HCT116 (cell line): ENCODE measurements at regions not wholly inside any gene's neighbourhood (a gene's known extent, or its start where the extent isn't known, plus 50 kb on each side); places are given as distances from the start of the nearest gene placed in this dataset.
A peak's percentile ranks its signal among the peaks of the same experiment; 100 is the strongest.

Experiments
- ATAC-seq: fragments of 200-7000 bp; cut with Tn5 transposase; 2 replicates; pipeline ENCODE4 v1.9.1; 2020; ENCODE audit warnings: mild to moderate bottlenecking, moderate library complexity
- BruUV-seq: library from RNA; stranded (reverse); fragments of 400-500 nt; replicated peaks from 2 replicates; lab custom pipeline; 2021; lab: Mats Ljungman, UMichigan
- CTCF ChIA-PET: fragments of 300-600 bp; sonication (Branson Sonifier 250); formaldehyde crosslinking; loops from one replicate; lab custom pipeline; 2021; ENCODE audit warnings: antibody characterized with exemption; lab: Charles Lee
- POLR2A ChIA-PET: fragments of 300-600, 350-600 bp; sonication (Branson Sonifier 250); formaldehyde crosslinking; loops from one replicate; lab custom pipeline; 2021; ENCODE audit warnings: antibody characterized with exemption; lab: Charles Lee
- RAD21 ChIA-PET, 2 experiments: fragments of 300-600 bp; sonication (Branson Sonifier 250); formaldehyde crosslinking; loops; one replicate each; lab custom pipeline; 2023; ENCODE audit warnings: low total read pairs in 2 of 2; ENCODE audit not compliant: uncharacterized antibody in 2 of 2, unreplicated experiment in 2 of 2, low non-redundant PET in 1 of 2; lab: Charles Lee
- DNase-seq: peaks from one replicate; pipeline ENCODE4 v3.0.0-alpha.2; 2010; ENCODE audit warnings: low read depth, low spot score
- H2AFZ ChIP-seq: fragments of 200-600 bp; shearing (Covaris generic), sonication (generic); 2 replicates; pipeline ENCODE4 v1.6.1; 2017; ENCODE audit warnings: low read depth, mixed run types, mixed read lengths, antibody characterized with exemption, low read length; ENCODE audit not compliant: poor library complexity, severe bottlenecking
- H3K27ac ChIP-seq: 2 replicates; pipeline ENCODE4 v1.5.1; 2012; ENCODE audit warnings: low read depth, low read length
- H3K27me3 ChIP-seq: fragments of 200-600 bp; sonication (generic); 2 replicates; pipeline ENCODE4 v1.6.1; 2016; ENCODE audit warnings: mixed run types, low read length, mixed read lengths; ENCODE audit not compliant: insufficient read depth
- H3K36me3 ChIP-seq, 2 experiments: fragments of 200-500 bp in 1 of 2; fragments of 200-600 bp in 1 of 2; sonication (Bioruptor generic) in 1 of 2; sonication (generic) in 1 of 2; 2 replicates each; pipeline versions ENCODE4 v1.5.1 to v1.6.1; 2014 to 2016; ENCODE audit warnings: low read length in 2 of 2, inconsistent platforms in 1 of 2, mixed read lengths in 1 of 2, mixed run types in 1 of 2; ENCODE audit not compliant: insufficient read depth in 2 of 2, control insufficient read depth in 1 of 2
- H3K4me1 ChIP-seq, 2 experiments: fragments of 200-600 bp in 1 of 2; sonication (generic) in 1 of 2; 2 replicates each; pipeline versions ENCODE4 v1.5.1 to v1.6.1; 2012 to 2017; ENCODE audit warnings: low read length in 2 of 2, inconsistent platforms in 1 of 2, mild to moderate bottlenecking in 1 of 2, mixed read lengths in 1 of 2, mixed run types in 1 of 2, moderate library complexity in 1 of 2; ENCODE audit not compliant: insufficient read depth in 2 of 2, control insufficient read depth in 1 of 2
- H3K4me2 ChIP-seq: fragments of 200-600 bp; sonication (generic); 2 replicates; pipeline ENCODE4 v1.6.1; 2017; ENCODE audit warnings: mixed run types, low read length, mixed read lengths
- H3K4me3 ChIP-seq, 2 experiments: fragments of 200-600 bp in 1 of 2; sonication (generic) in 1 of 2; replicated peaks in 1 of 2; 2 replicates each; pipeline ENCODE4 v1.5.1; 2011 to 2016; ENCODE audit warnings: low read length in 2 of 2, control low read depth in 1 of 2, low read depth in 1 of 2, mild to moderate bottlenecking in 1 of 2, mixed read lengths in 1 of 2, mixed run types in 1 of 2
- H3K79me2 ChIP-seq: fragments of 200-600 bp; sonication (generic); 2 replicates; pipeline ENCODE4 v1.6.1; 2017; ENCODE audit warnings: mild to moderate bottlenecking, mixed run types, low read length, moderate library complexity, mixed read lengths; ENCODE audit not compliant: insufficient read depth
- H3K9ac ChIP-seq: fragments of 200-600 bp; sonication (generic); 2 replicates; pipeline ENCODE4 v1.6.1; 2016; ENCODE audit warnings: low read length, mixed read lengths
- H3K9me2 ChIP-seq: fragments of 200-600 bp; sonication (generic), shearing (Covaris generic); 2 replicates; pipeline ENCODE4 v1.6.1; 2017; ENCODE audit warnings: mixed run types, mild to moderate bottlenecking, moderate library complexity; ENCODE audit not compliant: insufficient read depth
- H3K9me3 ChIP-seq, 2 experiments: fragments of 200-500 bp in 1 of 2; fragments of 200-600 bp in 1 of 2; sonication (Bioruptor generic) in 1 of 2; sonication (generic) in 1 of 2; 2 replicates each; pipeline ENCODE4 v1.6.1; 2014 to 2017; ENCODE audit warnings: low read length in 2 of 2, mixed read lengths in 2 of 2, inconsistent platforms in 1 of 2, low read depth in 1 of 2, mild to moderate bottlenecking in 1 of 2, mixed run types in 1 of 2, moderate library complexity in 1 of 2; ENCODE audit not compliant: control insufficient read depth in 1 of 2, insufficient read depth in 1 of 2
- H4K20me1 ChIP-seq: fragments of 200-600 bp; sonication (generic), shearing (Covaris generic); 2 replicates; pipeline ENCODE4 v1.6.1; 2017; ENCODE audit warnings: mixed run types, mild to moderate bottlenecking, moderate library complexity; ENCODE audit not compliant: insufficient read depth
- CBX3 ChIP-seq: IDR thresholded peaks from 2 replicates; pipeline ENCODE4 v1.6.1; 2012; ENCODE audit warnings: low read depth
- CEBPB ChIP-seq: IDR thresholded peaks from 2 replicates; pipeline ENCODE4 v1.6.1; 2012; ENCODE audit warnings: low read depth
- ELF1 ChIP-seq: IDR thresholded peaks from 2 replicates; pipeline ENCODE4 v1.6.1; 2012; ENCODE audit warnings: low read depth, borderline replicate concordance
- FOSL1 ChIP-seq: IDR thresholded peaks from 2 replicates; pipeline ENCODE4 v1.6.1; 2012; ENCODE audit warnings: low read depth
- RAD21 ChIP-seq: IDR thresholded peaks from 2 replicates; pipeline ENCODE4 v1.6.1; 2012; ENCODE audit warnings: low read depth, mild to moderate bottlenecking
- REST ChIP-seq: IDR thresholded peaks from 2 replicates; pipeline ENCODE4 v1.6.1; 2012; ENCODE audit warnings: low read depth
- SIN3A ChIP-seq: IDR thresholded peaks from 2 replicates; pipeline ENCODE4 v1.6.1; 2012; ENCODE audit warnings: low read depth
- SP1 ChIP-seq: IDR thresholded peaks from 2 replicates; pipeline ENCODE4 v1.6.1; 2012; ENCODE audit warnings: low read depth
- SRF ChIP-seq: IDR thresholded peaks from 2 replicates; pipeline ENCODE4 v1.6.1; 2012; ENCODE audit warnings: low read depth
- TCF7L2 ChIP-seq: IDR thresholded peaks from 2 replicates; pipeline ENCODE4 v1.7.0; 2011; ENCODE audit warnings: borderline replicate concordance, inconsistent platforms; ENCODE audit not compliant: insufficient read depth, insufficient read length; ENCODE audit errors: extremely low read depth
- ZBTB33 ChIP-seq: IDR thresholded peaks from 2 replicates; pipeline ENCODE4 v1.6.1; 2011; ENCODE audit warnings: mild to moderate bottlenecking, low read length, moderate library complexity; ENCODE audit not compliant: insufficient replicate concordance; ENCODE audit errors: extremely low read depth
- intact Hi-C: fragments of 100-400 bp; cut with micrococcal nuclease; formaldehyde crosslinking; loops from 2 replicates; pipeline ENCODE4 v1.10.0; 2022
- TF ChIP-seq, protein P1 (sequence below): IDR thresholded peaks from 2 replicates; pipeline ENCODE4 v1.6.1; 2012
- TF ChIP-seq, protein P2 (sequence below), 3 experiments: fragments of 200-600 bp in 1 of 3; sonication (generic) in 1 of 3; IDR thresholded peaks in 2 of 3; conservative IDR thresholded peaks in 1 of 3; 2 replicates each; pipeline ENCODE4 v1.5.1; 2012 to 2017; ENCODE audit warnings: low read depth in 2 of 3, low read length in 2 of 3, antibody characterized with exemption in 1 of 3, borderline replicate concordance in 1 of 3, control low read depth in 1 of 3, mild to moderate bottlenecking in 1 of 3, mixed read lengths in 1 of 3, mixed run types in 1 of 3, moderate library complexity in 1 of 3; ENCODE audit not compliant: insufficient read depth in 1 of 3
- TF ChIP-seq, protein P3 (sequence below): IDR thresholded peaks from 2 replicates; pipeline ENCODE4 v1.6.1; 2012

GRCh38 chr3:178440043-178440442, 96.2 kb upstream of the KCNMB2 start (continued):
- TF ChIP-seq ZBTB33 = no peak
- no peak for TF ChIP-seq FOSL1
- TF ChIP-seq, protein P1, sequence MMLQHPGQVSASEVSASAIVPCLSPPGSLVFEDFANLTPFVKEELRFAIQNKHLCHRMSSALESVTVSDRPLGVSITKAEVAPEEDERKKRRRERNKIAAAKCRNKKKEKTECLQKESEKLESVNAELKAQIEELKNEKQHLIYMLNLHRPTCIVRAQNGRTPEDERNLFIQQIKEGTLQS = no peak
- no peak for TF ChIP-seq TCF7L2
- TF ChIP-seq SIN3A = no peak
- no peak for TF ChIP-seq SRF
- TF ChIP-seq SP1 = no peak
- no peak for TF ChIP-seq RAD21
- TF ChIP-seq CEBPB = no peak
- TF ChIP-seq, protein P2, sequence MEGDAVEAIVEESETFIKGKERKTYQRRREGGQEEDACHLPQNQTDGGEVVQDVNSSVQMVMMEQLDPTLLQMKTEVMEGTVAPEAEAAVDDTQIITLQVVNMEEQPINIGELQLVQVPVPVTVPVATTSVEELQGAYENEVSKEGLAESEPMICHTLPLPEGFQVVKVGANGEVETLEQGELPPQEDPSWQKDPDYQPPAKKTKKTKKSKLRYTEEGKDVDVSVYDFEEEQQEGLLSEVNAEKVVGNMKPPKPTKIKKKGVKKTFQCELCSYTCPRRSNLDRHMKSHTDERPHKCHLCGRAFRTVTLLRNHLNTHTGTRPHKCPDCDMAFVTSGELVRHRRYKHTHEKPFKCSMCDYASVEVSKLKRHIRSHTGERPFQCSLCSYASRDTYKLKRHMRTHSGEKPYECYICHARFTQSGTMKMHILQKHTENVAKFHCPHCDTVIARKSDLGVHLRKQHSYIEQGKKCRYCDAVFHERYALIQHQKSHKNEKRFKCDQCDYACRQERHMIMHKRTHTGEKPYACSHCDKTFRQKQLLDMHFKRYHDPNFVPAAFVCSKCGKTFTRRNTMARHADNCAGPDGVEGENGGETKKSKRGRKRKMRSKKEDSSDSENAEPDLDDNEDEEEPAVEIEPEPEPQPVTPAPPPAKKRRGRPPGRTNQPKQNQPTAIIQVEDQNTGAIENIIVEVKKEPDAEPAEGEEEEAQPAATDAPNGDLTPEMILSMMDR (IDR thresholded peaks at IDR 0.05 in 2 of 3, conservative IDR thresholded peaks at IDR 0.05 in 1 of 3; ENCODE audit: borderline replicate concordance in 1 of 3, insufficient read depth in 1 of 3, low read depth in 2 of 3, low read length in 2 of 3) = no peak
- no peak for TF ChIP-seq CBX3

- BruUV-seq = no TSS peak
- CTCF ChIA-PET = interaction anchor here (1.1 to 2.3 kb wide), 3 partner anchors 505 to 872 kb away, joined by 4 to 15 read pairs (median 6); no protein-coding TSS in a partner anchor
- intact Hi-C loops = no loop called here
- TF ChIP-seq CEBPB = no peak
- no peak for TF ChIP-seq REST
- TF ChIP-seq, protein P3, sequence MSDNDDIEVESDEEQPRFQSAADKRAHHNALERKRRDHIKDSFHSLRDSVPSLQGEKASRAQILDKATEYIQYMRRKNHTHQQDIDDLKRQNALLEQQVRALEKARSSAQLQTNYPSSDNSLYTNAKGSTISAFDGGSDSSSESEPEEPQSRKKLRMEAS = no peak
- no peak for TF ChIP-seq SRF
- TF ChIP-seq, protein P2 (IDR thresholded peaks at IDR 0.05 in 2 of 3, conservative IDR thresholded peaks at IDR 0.05 in 1 of 3; ENCODE audit: borderline replicate concordance in 1 of 3, insufficient read depth in 1 of 3, low read depth in 2 of 3, low read length in 2 of 3) = peak in 2 of 3 experiments; percentile 21 to 43; a peak in 3 of 6 replicates
- no peak for TF ChIP-seq ELF1
Measured at GRCh38 chr3:178443634-178444033, 92.6 kb upstream of the KCNMB2 start.

More at GRCh38 chr3:178443634-178444033, 92.6 kb upstream of the KCNMB2 start:
- Histone ChIP-seq H3K36me3 (no peaks in the 10 kb centered on the region), H3K4me3 (no peak overlapping the region), H3K27ac (no peak overlapping the region), H4K20me1 (no peaks in the 10 kb centered on the region), H3K79me2 (no peaks in the 10 kb centered on the region), H3K4me1 (peaks cover 0 to 5% of the 10 kb centered on the region in 2 experiments; a peak in 1 of 4 replicates), H3K4me2 (no peak overlapping the region), H3K9me3 (no peaks in the 10 kb centered on the region), H3K9ac (no peak overlapping the region), H2AFZ (no peak overlapping the region), H3K9me2 (no peaks in the 10 kb centered on the region), H3K27me3 (no peaks in the 10 kb centered on the region)
- POLR2A ChIA-PET = no interaction called here
- DNase-seq (no peak), ATAC-seq (no peak)
- RAD21 ChIA-PET = no interaction called here
